Stomach (tissue), 4 donors: ENCODE measurements at regions not wholly inside any gene's neighbourhood (a gene's known extent, or its start where the extent isn't known, plus 50 kb on each side); places are given as distances from the start of the nearest gene placed in this dataset.
A peak's percentile ranks its signal among the peaks of the same experiment; 100 is the strongest.

Source experiments
- CTCF ChIP-seq, 7 experiments: fragments of 450-650 bp in 4 of 7; fragments of 200-600 bp in 3 of 7; sonication (generic) in 3 of 7; IDR thresholded peaks; one replicate each; pipeline ENCODE4 v1.5.1; 2016 to 2019; ENCODE audit warnings: antibody characterized with exemption in 7 of 7, control low read depth in 2 of 7, mild to moderate bottlenecking in 1 of 7
- POLR2A ChIP-seq, 4 donors: fragments of 450-650 bp; IDR thresholded peaks; one replicate each; pipeline ENCODE4 v1.6.1; 2016; ENCODE audit warnings: antibody characterized with exemption in 4 of 4, control low read depth in 2 of 4, mild to moderate bottlenecking in 1 of 4, moderate library complexity in 1 of 4
- POLR2AphosphoS5 ChIP-seq, 3 donors: sonication (generic); formaldehyde crosslinking; IDR thresholded peaks; one replicate each; pipeline ENCODE4 v1.6.1; 2016; ENCODE audit warnings: antibody characterized with exemption in 3 of 3

- TF ChIP-seq CTCF (IDR thresholded peaks at IDR 0.05), result no peak
- no peak for TF ChIP-seq POLR2A (IDR thresholded peaks at IDR 0.05)
- TF ChIP-seq POLR2AphosphoS5 (IDR thresholded peaks at IDR 0.05), result peak; percentile 5 to 65 (median 36)
These were observed 85.2 kb upstream of the TNC start for GRCh38 chr9:115202960-115203751.
